Ishikawa (cell line): ENCODE measurements at regions not wholly inside any gene's neighbourhood (a gene's known extent, or its start where the extent isn't known, plus 50 kb on each side); places are given as distances from the start of the nearest gene placed in this dataset.

Experiments used
- CEBPB ChIP-seq: IDR thresholded peaks from 2 replicates; pipeline ENCODE4 v1.6.1; 2012
- CREB1 ChIP-seq: IDR thresholded peaks from 2 replicates; pipeline ENCODE4 v1.6.1; 2012; ENCODE audit warnings: low read depth
- EGR1 ChIP-seq: IDR thresholded peaks from 2 replicates; pipeline ENCODE4 v1.6.1; 2012
- EP300 ChIP-seq: IDR thresholded peaks from 2 replicates; pipeline ENCODE4 v1.6.1; 2012; ENCODE audit warnings: borderline replicate concordance
- FOXM1 ChIP-seq: IDR thresholded peaks from 2 replicates; pipeline ENCODE4 v1.6.1; 2012; ENCODE audit warnings: low read depth, borderline replicate concordance
- RAD21 ChIP-seq: IDR thresholded peaks from 2 replicates; pipeline ENCODE4 v1.6.1; 2012; ENCODE audit warnings: low read depth
- REST ChIP-seq: IDR thresholded peaks from 2 replicates; pipeline ENCODE4 v1.6.1; 2012; ENCODE audit warnings: low read depth, mild to moderate bottlenecking
- TAF1 ChIP-seq: IDR thresholded peaks from 2 replicates; pipeline ENCODE4 v1.6.1; 2012; ENCODE audit warnings: low read depth, mild to moderate bottlenecking
- TCF12 ChIP-seq: IDR thresholded peaks from 2 replicates; pipeline ENCODE4 v1.6.1; 2012; ENCODE audit warnings: low read depth
- TEAD4 ChIP-seq: IDR thresholded peaks from 2 replicates; pipeline ENCODE4 v1.6.1; 2012
- YY1 ChIP-seq: IDR thresholded peaks from 2 replicates; pipeline ENCODE4 v1.6.1; 2012; ENCODE audit warnings: low read depth
- ZBTB7A ChIP-seq: IDR thresholded peaks from 2 replicates; pipeline ENCODE4 v1.6.1; 2012; ENCODE audit warnings: low read depth

- TF ChIP-seq ZBTB7A: no peak
- TF ChIP-seq REST: no peak
- no peak for TF ChIP-seq TAF1
- TF ChIP-seq EP300: no peak
- no peak for TF ChIP-seq TEAD4
- no peak for TF ChIP-seq YY1
- no peak for TF ChIP-seq EGR1
- TF ChIP-seq CREB1: no peak
- TF ChIP-seq TCF12: no peak
- no peak for TF ChIP-seq CEBPB
- no peak for TF ChIP-seq FOXM1
- TF ChIP-seq RAD21: no peak
Measured at GRCh38 chr12:66822961-66823360, 144.1 kb upstream of the GRIP1 start.
